GM18868 (cell line): ENCODE measurements at regions not wholly inside any gene's neighbourhood (a gene's known extent, or its start where the extent isn't known, plus 50 kb on each side); places are given as distances from the start of the nearest gene placed in this dataset.

ENCODE experiments used
- ATAC-seq: cut with Tn5 transposase; IDR thresholded peaks from one replicate; pipeline ENCODE4 v1.9.1; 2021; ENCODE audit warnings: mild to moderate bottlenecking, moderate library complexity; ENCODE audit not compliant: unreplicated experiment

DNA sequence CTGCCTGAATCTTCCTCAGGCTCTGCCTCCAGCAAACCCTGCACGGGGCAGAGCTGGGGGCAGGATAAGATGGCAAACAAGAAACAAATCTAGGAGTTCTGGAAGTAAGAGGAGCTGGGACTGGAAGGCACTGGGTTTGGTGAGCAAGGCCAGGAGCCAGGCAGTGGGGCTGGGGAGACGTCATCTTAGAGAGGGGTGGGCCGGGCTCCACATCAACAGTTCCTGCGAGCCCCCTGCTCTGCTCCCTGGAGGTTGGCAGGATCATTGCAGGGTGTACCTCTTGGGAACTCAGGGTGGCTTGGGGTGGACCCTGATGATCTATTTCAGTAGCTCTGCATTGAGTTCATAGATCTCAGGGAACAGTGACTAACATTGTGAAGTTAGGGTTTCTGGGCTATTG is 87.3 kb upstream of the PRR23E start:
- ATAC-seq, result no peak

DNA sequence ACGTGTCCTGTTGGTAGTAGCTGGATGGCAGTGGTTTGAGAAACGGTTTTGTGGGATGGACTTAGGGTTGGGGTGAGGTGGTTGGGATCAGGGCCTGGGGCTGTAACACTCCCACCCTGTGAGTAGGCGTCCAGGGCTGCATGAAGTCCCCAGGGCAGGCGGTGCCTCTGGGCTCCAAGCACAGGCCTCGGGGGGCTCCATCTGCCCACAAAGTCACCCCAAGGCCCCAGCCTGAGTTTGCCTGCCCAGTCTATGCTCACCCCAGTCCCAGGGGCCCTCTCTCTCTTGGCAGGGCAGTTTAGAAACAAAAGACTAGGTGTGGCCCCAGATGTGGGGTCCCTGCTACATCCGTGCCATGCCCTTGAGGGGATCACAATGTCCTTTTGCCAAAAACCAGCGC is 86.9 kb upstream of the PRR23E start:
- no peak for ATAC-seq

DNA sequence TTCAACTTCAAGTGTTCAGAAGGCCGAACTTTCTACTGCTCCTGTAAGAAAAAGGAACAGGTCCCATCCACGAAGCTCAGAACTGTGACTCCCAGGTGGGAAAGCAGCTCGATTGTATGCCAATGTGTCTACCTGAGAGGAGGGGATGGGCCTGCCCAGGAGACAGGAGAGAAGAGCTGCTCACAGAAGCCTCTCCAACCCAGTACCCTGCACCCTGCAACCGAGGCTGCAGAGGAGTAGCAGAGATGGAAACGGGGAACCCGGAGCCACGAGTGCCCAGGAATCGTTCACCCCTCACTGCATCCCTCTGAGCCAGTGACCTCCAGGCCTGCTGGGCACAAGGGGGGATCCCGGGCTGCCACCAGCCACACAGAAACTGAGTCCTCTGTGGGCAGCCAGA is 86.5 kb upstream of the PRR23E start:
- no peak for ATAC-seq

- no peak for ATAC-seq
These were observed 85.9 kb upstream of the PRR23E start for GRCh38 chr3:127107002-127107401.

- ATAC-seq, result no peak
These were observed 85.2 kb upstream of the PRR23E start for GRCh38 chr3:127107491-127108375.

- no peak for ATAC-seq
These were observed 84.1 kb upstream of the PRR23E start for GRCh38 chr3:127108796-127109195.

DNA sequence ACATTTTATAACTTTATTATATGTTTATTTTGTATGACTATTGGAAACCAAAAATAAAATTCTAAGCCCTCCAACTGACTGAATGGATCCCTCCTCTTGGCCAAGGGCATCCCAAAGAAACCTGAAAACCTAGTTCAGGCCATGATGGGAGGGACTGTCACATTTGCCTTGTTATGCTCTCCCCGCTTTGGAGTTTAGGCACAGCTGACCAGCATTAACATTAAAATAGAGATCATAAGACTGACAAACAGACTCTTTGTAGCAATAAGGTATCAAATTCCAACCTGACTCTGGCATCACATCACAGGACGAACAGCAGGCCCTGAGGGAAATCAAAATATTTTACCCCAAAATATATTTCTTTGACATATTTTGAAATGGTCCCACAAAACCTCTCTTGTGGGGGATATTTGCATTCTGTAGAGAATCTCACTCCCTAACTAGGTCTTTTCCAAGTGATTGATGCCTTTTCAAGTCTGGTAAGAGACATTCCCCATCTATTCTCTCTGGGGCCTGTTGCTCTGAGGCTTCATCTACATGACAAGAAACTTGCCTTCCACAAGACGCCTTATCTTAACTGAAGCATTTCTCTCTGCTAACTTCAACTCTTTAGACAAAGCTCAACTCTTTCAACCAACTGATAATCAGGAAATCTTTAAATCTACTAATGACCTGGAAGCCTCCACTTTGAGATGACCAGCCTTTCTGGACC is 81.8 kb upstream of the PRR23E start:
- ATAC-seq, result no peak

GRCh38 chr3:127112796-127113570 is 79.9 kb upstream of the PRR23E start:
- no peak for ATAC-seq

DNA sequence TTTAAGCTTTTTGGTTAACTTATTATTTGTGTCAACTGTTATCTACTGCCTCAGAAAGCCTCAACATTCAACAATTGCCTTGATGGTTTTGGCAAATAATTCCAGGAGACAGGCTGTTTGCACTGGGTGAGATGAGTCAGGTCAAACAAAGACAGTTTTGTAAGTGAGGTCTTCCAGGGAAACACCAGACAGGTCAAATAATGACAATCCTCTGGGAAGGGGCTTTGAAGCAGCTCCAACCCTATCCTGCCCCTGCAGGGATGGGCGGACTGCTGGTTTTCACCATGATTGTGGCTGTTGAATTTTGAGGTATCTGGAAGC is 79.4 kb upstream of the PRR23E start:
- no peak for ATAC-seq

GRCh38 chr3:127114337-127115070 is 78.4 kb upstream of the PRR23E start:
- no peak for ATAC-seq

DNA sequence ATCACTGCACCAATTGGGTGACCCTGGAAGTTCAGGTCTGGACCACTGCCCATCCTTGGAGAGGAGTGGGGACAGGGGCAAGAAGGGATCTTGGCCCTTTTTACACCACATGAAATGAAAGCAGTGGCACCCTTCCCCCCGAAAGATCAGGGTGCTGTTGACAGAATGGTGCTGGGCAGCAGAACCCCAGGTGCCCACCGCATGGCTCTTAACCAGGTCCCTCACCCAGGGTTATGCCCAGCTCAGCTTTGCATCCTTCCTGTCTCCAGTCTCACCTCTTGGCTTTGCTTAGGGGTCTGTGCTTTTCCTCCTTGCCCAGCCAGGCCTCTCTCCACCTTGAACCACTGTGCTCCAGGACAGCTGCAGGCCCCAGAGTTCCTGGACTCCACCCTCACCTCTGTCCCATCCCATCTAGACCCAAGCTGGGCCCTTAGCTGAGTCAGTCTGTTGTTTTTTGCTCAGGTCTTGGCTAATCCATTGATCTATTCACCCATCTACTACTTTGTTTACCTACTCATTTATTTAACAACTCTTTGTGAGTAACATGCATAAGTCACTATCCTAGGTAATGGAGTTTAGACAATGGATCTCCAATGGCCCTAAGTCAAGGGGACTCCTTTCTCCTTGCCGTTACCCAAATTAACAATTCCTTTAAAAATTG is 77.1 kb upstream of the PRR23E start:
- ATAC-seq, result no peak

- no peak for ATAC-seq
These were observed 74.6 kb upstream of the PRR23E start for GRCh38 chr3:127118366-127118765.

DNA sequence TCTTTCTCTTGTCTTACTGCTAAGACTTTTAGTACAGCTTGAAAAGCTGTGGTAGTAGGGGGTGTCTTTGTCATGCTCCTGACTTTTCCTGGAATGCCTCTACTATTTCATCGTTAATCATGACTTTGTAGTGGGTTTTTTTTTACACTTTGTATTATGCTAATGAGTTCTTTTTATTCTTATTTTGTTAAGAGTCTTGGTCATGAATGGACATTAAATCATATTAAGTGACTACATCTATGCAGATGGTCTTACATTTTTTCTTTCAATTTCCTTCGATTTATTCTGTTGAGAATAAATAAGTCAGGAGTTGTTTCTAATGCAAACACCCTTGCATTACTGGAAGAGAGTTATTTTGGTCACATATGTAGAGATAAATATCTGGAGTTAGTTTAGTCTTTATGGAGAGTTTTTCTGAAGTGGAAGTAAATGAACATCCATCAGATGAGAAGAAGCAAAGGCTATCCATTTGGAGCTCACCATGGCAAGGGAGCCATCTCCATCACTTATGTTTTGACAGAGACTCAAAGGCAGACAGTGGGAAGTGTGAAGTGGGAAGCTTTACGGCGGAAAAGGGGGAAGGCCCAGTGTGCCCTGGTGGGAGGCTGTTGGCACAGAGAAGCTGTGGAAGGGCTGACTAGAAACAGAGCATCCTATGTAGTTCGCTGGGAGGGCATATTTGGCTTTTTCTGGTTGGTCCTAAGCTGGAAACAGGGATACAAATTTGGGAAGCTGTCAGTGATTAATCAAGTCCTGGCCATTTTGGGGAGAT is 73.1 kb upstream of the PRR23E start:
- no peak for ATAC-seq

DNA sequence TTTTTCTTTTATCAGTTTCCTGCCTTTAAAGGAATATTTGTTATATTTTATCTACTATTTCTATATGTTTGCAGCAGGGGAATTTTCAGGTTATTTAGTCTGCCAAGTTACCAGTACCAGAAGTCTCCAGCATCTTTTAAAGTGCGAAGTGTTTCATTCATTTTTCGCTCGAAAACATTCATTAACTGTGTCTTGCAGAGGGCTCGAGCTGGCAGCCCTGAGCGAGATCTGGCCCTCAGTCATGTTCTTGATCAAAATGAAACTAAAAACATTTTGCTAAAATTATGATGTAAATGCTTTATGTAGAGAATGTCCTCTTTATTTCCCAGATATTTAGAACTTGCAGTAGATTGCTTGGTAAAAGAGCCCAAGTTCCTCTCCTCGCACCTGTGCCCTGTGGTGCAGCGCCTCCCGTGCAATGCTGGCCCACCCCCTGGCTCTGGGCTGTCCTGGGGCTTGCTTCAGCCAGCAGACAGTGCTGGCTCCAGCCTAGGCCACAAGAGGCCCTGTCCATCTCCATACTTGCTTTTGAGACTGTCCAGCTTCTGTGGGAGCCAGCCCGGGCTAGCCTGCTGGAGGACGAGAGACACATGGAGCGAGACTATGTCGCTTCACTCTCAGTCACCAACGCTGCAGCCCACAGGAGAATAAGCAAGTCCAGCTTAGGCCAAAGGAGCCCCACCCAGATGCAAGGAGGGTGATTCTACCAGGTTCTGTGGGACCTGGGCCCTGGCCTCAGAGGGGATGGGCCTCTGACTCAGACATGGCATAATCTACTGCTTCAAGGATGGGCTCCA is 71.9 kb upstream of the PRR23E start:
- ATAC-seq, result no peak

DNA sequence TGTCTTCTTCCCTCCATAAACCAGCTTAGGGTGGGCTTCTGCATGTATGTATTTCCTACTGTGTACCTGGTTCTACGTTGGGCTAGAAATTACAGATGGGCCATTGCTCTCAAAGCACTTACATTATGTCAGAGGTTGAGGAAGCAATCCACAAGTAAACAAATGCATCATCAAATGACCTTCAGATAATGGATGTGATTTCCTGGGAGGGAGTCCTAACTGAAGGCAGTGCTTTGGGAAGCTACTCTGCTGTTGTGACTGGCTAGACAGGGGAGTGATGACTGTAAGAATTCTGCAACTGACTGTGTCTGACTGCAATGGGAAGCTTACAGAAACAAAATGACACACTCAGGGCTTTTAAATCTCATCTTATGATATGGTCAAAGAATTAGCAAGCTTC is 71.0 kb upstream of the PRR23E start:
- no peak for ATAC-seq

DNA sequence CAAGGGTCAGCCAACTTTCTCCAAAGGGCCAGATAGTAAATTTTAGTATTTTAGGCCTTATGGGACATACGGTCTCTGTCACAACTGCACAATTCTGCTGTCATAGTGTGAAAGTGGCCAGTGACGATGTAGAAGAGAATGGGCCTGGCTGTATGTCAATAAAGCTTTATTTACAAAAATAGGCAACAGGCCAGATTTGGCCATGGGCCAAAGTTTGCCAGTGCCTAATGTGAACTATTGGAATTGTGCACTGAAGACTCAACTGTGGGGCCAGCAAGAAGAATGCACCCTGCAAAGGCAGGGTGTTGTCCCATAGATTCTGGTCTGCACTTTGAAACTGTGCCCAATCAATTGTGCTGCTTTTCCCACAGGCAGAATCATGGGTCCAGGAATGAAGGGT is 69.4 kb upstream of the PRR23E start:
- ATAC-seq, result no peak

DNA sequence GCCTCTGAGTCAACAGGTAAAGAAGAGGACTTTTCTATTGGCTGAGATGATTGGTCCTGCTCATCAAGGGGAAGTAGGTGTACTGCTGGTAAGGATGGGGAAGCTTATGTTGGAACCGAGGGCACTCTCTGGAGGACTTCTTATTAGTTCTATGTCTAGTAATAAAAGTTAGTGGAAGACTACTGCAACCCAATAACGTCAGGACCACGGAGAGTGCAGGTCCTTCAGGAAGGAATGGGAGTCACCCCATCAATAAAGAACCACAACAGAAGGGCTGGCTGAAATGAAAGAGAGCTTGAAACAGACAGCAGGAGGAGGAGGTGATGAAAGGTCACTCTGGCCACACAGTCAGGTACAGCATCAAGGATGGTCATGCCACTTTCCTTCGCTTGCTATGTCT is 68.8 kb upstream of the PRR23E start:
- no peak for ATAC-seq

DNA sequence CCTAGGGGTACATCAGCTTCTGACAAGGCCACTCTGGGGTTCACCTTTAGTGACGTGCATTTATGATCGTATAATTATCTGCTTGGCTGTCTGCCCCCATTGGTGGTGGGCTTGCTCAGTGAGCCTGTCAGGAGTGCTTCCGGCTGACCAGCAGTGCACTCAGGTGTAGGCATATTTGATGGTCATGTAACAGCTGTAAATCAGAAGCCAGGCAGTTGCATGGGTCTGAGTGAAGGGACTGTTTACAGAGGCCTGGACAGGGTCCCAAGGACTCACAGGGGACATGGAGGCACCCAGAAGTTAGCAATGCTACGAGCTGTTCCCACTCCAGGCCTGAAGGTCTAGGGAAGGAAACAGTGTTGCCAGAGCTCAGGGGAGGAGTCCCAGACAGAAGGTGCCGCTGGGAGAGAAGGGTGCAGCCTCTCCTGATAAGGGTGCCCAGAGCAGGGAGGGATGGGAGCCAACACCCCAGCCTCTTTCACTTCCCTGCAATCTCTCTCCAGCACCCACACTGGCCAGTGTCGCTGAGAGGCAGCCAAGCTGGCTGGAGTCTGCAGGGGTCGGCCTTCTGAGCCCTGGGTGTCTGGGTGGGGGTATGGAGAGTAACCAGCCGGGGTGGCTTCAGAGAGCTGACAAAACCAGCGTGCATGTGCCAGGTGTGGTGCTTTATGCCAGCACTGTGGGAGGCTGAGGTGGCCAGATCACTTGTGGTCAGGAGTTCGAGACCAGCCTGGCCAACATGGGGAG is 61.3 kb upstream of the PRR23E start:
- ATAC-seq, result no peak
